ENCODE measurements at regions not wholly inside any gene's neighbourhood (a gene's known extent, or its start where the extent isn't known, plus 50 kb on each side); places are given as distances from the start of the nearest gene placed in this dataset.
"Not testable (repeated sequence)": the region's sequence is repeated elsewhere in the genome, so short reads cannot be mapped to it uniquely, and the experiment has no call there.

- not testable (repeated sequence) for H3K9me3 ChIP-seq (ENCODE audit: control insufficient read depth, low read length); DNase-seq (ENCODE audit: low read depth); H3K4me1 ChIP-seq (ENCODE audit: control insufficient read depth, insufficient read depth, low read length); H3K9ac ChIP-seq (ENCODE audit: low read length); H3K36me3 ChIP-seq (ENCODE audit: control insufficient read depth, insufficient read depth, low read length, severe bottlenecking)
- Histone ChIP-seq H3K4me3 (ENCODE audit: low read length) (peak overlapping the region; percentile 56), H3K27me3 (replicated peaks; ENCODE audit: control insufficient read depth, insufficient read depth, low read length) (peaks cover 13% of the 10 kb centered on the region)
Measured at GRCh38 chr17:20851591-20852238, 191.1 kb downstream of the USP22 start.

- H3K4me1 ChIP-seq (ENCODE audit: control insufficient read depth, insufficient read depth, low read length), result peaks cover 9% of the 10 kb centered on the region
- DNase-seq (ENCODE audit: low read depth), result peak; percentile 22
- no peaks in the 10 kb centered on the region for H3K9me3 ChIP-seq (ENCODE audit: control insufficient read depth, low read length)
- no peaks in the 10 kb centered on the region for H3K36me3 ChIP-seq (ENCODE audit: control insufficient read depth, insufficient read depth, low read length, severe bottlenecking)
- peaks cover 13% of the 10 kb centered on the region for H3K27me3 ChIP-seq (replicated peaks; ENCODE audit: control insufficient read depth, insufficient read depth, low read length)
- H3K4me3 ChIP-seq (ENCODE audit: low read length), result peak overlapping the region; percentile 56
- H3K9ac ChIP-seq (ENCODE audit: low read length), result no peak overlapping the region
Measured at GRCh38 chr17:20852239-20852989, 190.4 kb downstream of the USP22 start.

GRCh38 chr17:20852990-20853370, 189.8 kb downstream of the USP22 start:
- no peak for DNase-seq (ENCODE audit: low read depth)
- Histone ChIP-seq H3K36me3 (ENCODE audit: control insufficient read depth, insufficient read depth, low read length, severe bottlenecking) (no peaks in the 10 kb centered on the region), H3K4me1 (ENCODE audit: control insufficient read depth, insufficient read depth, low read length) (peaks cover 9% of the 10 kb centered on the region), H3K27me3 (replicated peaks; ENCODE audit: control insufficient read depth, insufficient read depth, low read length) (peaks cover 13% of the 10 kb centered on the region), H3K9ac (ENCODE audit: low read length) (no peak overlapping the region), H3K9me3 (ENCODE audit: control insufficient read depth, low read length) (no peaks in the 10 kb centered on the region), H3K4me3 (ENCODE audit: low read length) (peak overlapping the region; percentile 56)

- peaks cover 13% of the 10 kb centered on the region for H3K27me3 ChIP-seq (replicated peaks; ENCODE audit: control insufficient read depth, insufficient read depth, low read length)
- not testable (repeated sequence) for DNase-seq (ENCODE audit: low read depth); H3K9me3 ChIP-seq (ENCODE audit: control insufficient read depth, low read length); H3K4me3 ChIP-seq (ENCODE audit: low read length); H3K36me3 ChIP-seq (ENCODE audit: control insufficient read depth, insufficient read depth, low read length, severe bottlenecking); H3K9ac ChIP-seq (ENCODE audit: low read length); H3K4me1 ChIP-seq (ENCODE audit: control insufficient read depth, insufficient read depth, low read length)
Measured at GRCh38 chr17:20855910-20856470, 186.8 kb downstream of the USP22 start.

- H3K27me3 ChIP-seq (replicated peaks; ENCODE audit: control insufficient read depth, insufficient read depth, low read length); H3K36me3 ChIP-seq (ENCODE audit: control insufficient read depth, insufficient read depth, low read length, severe bottlenecking); H3K9me3 ChIP-seq (ENCODE audit: control insufficient read depth, low read length); H3K4me1 ChIP-seq (ENCODE audit: control insufficient read depth, insufficient read depth, low read length); DNase-seq (ENCODE audit: low read depth); H3K4me3 ChIP-seq (ENCODE audit: low read length); H3K9ac ChIP-seq (ENCODE audit: low read length): not testable (repeated sequence)
Measured at GRCh38 chr17:20866444-20867209, 176.2 kb downstream of the USP22 start.

GRCh38 chr17:20867436-20867937, 175.3 kb downstream of the USP22 start:
- H3K4me3 ChIP-seq (ENCODE audit: low read length); DNase-seq (ENCODE audit: low read depth); H3K27me3 ChIP-seq (replicated peaks; ENCODE audit: control insufficient read depth, insufficient read depth, low read length); H3K4me1 ChIP-seq (ENCODE audit: control insufficient read depth, insufficient read depth, low read length); H3K9ac ChIP-seq (ENCODE audit: low read length); H3K9me3 ChIP-seq (ENCODE audit: control insufficient read depth, low read length); H3K36me3 ChIP-seq (ENCODE audit: control insufficient read depth, insufficient read depth, low read length, severe bottlenecking): not testable (repeated sequence)

- not testable (repeated sequence) for H3K9ac ChIP-seq (ENCODE audit: low read length); H3K9me3 ChIP-seq (ENCODE audit: control insufficient read depth, low read length); H3K27me3 ChIP-seq (replicated peaks; ENCODE audit: control insufficient read depth, insufficient read depth, low read length); H3K36me3 ChIP-seq (ENCODE audit: control insufficient read depth, insufficient read depth, low read length, severe bottlenecking); H3K4me3 ChIP-seq (ENCODE audit: low read length); H3K4me1 ChIP-seq (ENCODE audit: control insufficient read depth, insufficient read depth, low read length); DNase-seq (ENCODE audit: low read depth)
Measured at GRCh38 chr17:20867938-20868661, 174.7 kb downstream of the USP22 start.

- H3K9ac ChIP-seq (ENCODE audit: low read length); H3K4me1 ChIP-seq (ENCODE audit: control insufficient read depth, insufficient read depth, low read length); H3K9me3 ChIP-seq (ENCODE audit: control insufficient read depth, low read length); DNase-seq (ENCODE audit: low read depth); H3K27me3 ChIP-seq (replicated peaks; ENCODE audit: control insufficient read depth, insufficient read depth, low read length); H3K36me3 ChIP-seq (ENCODE audit: control insufficient read depth, insufficient read depth, low read length, severe bottlenecking); H3K4me3 ChIP-seq (ENCODE audit: low read length): not testable (repeated sequence)
Measured at GRCh38 chr17:20868662-20869007, 174.2 kb downstream of the USP22 start.

GRCh38 chr17:20873173-20873572, 169.6 kb downstream of the USP22 start:
- not testable (repeated sequence) for H3K27me3 ChIP-seq (replicated peaks; ENCODE audit: control insufficient read depth, insufficient read depth, low read length); H3K36me3 ChIP-seq (ENCODE audit: control insufficient read depth, insufficient read depth, low read length, severe bottlenecking); H3K4me3 ChIP-seq (ENCODE audit: low read length); H3K4me1 ChIP-seq (ENCODE audit: control insufficient read depth, insufficient read depth, low read length); DNase-seq (ENCODE audit: low read depth); H3K9me3 ChIP-seq (ENCODE audit: control insufficient read depth, low read length); H3K9ac ChIP-seq (ENCODE audit: low read length)

- H3K4me3 ChIP-seq (ENCODE audit: low read length); H3K36me3 ChIP-seq (ENCODE audit: control insufficient read depth, insufficient read depth, low read length, severe bottlenecking); H3K9ac ChIP-seq (ENCODE audit: low read length); H3K9me3 ChIP-seq (ENCODE audit: control insufficient read depth, low read length); H3K4me1 ChIP-seq (ENCODE audit: control insufficient read depth, insufficient read depth, low read length); DNase-seq (ENCODE audit: low read depth); H3K27me3 ChIP-seq (replicated peaks; ENCODE audit: control insufficient read depth, insufficient read depth, low read length): not testable (repeated sequence)
Measured at GRCh38 chr17:20873688-20874328, 169.0 kb downstream of the USP22 start.
